ENCODE measurements at regions not wholly inside any gene's neighbourhood (a gene's known extent, or its start where the extent isn't known, plus 50 kb on each side); places are given as distances from the start of the nearest gene placed in this dataset.
"Not testable (repeated sequence)": the region's sequence is repeated elsewhere in the genome, so short reads cannot be mapped to it uniquely, and the experiment has no call there.

- peak; percentile 95 for ATAC-seq
These were observed 445.0 kb upstream of the TRPC7 start for GRCh38 chr5:136810261-136810801.

DNA sequence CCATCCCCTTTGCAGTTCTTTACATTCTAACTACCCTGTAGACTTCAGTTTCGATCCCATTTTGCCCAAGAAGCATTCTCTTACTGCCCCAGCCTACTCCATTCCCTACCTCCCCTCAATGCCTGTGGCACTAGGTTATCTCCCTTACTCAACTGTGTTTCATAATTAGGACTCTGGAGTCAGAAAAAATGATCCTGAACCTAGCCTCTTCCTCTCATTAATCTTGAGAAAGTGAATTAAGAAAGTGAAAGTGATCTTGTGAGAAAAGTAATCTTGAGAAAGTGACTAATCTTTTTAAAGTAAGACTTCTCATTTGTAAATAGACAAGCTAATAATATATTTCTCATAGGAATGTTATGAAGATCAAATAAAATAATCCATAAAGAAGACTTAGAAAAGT is 444.0 kb upstream of the TRPC7 start:
- no peak for ATAC-seq

DNA sequence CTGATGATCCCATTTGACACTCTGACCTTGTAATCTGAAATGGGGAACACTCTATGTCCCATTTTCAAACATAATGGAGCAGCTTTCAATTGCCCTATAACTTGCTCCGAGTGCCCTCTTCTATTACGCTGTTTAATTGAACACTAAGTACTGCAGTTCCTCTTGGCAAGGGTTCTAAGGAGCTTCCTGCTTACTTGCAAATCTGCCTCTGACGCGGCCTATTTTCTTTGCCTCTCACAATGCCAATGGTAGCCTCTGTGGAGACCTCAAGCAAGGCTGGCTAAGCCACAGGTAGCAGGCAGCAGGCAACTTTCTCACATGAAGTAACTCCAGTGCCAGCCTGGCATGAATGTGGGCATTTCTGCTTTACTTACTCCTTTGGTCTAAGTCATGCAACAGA is 443.4 kb upstream of the TRPC7 start:
- ATAC-seq = peak; percentile 30

DNA sequence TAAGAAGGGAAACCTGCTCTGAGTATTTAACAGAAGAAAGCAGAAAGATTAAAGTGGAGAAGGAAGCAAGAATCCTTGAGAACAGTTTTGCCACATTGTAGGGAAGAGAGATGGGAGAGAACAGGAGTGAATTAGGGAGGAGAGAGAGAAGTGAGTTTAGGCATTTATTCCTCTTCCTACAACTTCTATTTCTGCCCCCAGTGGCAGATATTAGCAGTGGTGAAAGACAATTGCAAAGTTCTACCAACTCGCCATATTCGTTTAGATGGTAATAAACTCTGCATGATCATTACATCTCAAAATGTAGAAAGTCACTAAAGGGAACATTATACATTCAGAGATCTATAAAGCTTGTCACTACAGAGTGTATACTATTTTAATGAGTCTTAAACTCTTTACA is 440.1 kb upstream of the TRPC7 start:
- ATAC-seq = no peak

GRCh38 chr5:136802383-136802782 is 437.0 kb upstream of the TRPC7 start:
- ATAC-seq = no peak

DNA sequence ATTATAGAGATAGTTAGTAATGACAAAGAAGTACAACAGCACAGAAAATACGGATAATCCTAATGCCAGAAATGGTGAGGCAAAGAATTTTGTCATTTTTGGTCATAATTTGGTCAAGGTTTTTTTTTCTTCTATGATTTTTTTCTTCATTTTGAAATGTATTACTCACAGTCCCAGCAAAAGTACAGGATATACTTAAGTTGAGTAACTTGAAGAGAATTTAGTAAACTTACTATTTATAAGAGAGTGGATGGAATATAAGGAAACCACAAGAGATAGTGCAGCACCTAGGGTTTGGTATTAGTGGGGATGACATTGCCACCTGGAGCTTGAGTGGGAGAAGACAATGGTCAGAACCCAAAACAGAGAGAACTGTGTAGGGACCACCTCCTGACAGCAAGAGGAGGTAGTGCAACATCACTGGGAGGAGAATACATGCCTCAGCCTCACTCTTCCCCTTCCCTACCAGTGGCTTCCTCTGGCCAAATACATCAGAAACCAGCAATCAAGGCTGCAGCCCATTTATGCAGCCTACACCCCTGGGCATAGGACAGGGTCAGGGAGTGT is 434.5 kb upstream of the TRPC7 start:
- peak; percentile 10 for ATAC-seq

- ATAC-seq = no peak
These were observed 428.0 kb upstream of the TRPC7 start for GRCh38 chr5:136793300-136793699.

DNA sequence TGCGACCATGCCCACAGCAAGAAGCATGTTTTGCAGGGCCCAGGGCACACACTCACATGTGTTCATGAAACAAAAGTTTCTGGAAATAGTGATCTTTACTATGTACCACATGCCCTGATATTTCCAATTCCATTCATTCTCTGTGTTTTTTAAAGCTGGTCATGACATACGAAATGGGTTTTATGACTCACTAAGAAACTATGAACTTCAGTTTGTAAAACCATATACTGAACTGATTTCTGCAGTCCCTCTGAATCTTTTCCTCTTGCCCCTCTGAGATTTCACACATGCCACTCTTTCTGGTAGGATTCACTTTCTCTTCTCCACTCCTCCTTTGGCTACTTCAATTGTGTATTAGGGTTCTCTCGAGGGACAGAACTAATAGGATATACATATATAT is 416.1 kb upstream of the TRPC7 start:
- no peak for ATAC-seq

GRCh38 chr5:136780518-136780917 is 415.2 kb upstream of the TRPC7 start:
- no peak for ATAC-seq

- no peak for ATAC-seq
These were observed 410.9 kb upstream of the TRPC7 start for GRCh38 chr5:136776022-136776927.

DNA sequence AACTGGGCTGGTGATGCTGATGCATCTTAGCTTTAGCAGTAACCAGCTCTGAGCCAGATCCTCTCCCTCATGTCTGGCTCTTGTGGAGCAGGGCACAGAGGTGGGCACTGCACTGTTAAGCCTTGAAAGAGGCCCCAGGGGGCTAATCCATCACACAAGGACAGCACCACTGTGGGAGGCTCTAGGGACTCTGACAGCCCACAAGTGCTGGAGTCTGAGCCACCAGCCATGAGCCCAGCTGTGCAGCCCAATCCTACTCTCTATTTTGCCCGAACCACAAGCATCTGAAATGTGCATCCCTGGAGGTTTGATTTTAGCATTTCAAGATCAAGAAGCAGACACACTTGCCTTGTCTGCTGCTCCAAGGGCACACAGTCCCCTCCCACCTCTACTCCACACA is 407.1 kb upstream of the TRPC7 start:
- ATAC-seq = no peak

DNA sequence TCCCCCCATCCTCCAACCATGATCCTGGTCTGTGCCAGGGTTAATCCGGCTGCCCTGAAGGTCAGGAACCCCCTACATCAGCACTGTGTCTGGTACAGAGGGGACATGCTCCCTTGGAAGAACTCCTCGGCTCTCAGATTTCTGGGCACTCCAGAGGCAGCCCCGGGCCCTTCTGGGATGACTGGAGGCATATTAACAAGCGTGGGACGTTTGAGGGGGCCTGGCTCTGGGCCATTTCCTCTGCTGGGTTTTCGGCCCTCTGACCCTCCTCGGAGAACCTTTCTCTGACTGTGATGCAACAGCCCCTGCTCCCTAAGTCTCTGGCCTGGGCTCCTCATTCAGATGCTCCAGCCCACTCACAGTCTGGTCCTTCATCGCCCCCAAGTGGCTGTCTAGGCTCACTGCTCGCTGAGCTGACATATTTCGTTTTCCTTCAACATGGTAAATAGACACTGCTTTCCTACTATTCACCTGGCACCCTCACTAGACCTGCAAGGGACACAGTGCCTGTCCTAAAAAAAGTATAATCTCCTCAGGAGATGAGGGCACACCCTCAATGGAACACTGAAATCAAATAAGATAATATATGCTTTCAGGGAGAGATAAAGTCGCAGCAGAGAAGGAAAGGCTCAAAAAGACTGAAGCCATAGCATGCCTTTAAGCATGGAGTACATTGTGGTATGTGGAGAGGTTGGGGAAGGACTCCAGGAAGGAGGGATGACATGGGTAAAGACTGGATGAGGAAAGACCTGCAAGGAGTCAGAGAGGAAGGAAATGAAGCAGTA is 404.7 kb upstream of the TRPC7 start:
- ATAC-seq = peak; percentile 80

DNA sequence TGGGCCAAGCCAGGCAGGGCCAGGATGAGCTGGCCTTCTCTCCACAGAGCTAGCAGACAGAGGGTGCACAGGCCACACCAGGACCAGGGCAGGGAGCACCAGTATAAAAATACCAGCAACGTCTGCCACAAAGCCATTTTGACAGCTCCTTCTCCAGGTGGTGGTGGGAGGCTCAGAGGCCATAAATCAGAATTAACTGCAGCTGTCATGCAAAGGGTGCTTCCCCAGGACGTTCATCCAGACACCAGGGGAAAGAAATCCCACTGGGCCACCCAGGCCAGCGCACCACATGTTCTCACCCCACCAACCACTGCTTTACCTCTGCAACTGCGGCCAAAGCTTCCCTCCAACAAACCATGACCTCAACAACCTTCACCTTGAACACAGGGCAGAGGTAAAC is 403.7 kb upstream of the TRPC7 start:
- ATAC-seq = no peak

GRCh38 chr5:136768457-136768856 is 403.1 kb upstream of the TRPC7 start:
- no peak for ATAC-seq

DNA sequence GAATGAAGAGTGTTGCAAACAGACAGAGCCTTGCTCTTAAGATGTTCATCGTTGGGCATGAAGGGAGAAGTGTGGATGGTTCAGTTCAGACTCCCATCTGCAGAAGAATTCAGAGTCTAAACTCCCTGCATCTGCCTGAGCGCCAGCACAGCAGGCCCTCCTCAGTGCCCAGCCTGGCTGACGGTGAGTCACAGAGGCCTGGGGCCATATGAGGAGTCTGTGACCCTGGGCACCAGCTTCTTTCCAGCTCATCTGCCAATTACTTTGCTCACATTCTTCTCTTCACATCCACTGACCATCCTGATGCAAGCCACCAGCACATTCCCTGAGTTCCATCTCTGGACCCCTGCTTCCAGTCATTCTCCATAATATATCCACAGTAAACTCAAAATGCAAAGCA is 401.1 kb upstream of the TRPC7 start:
- no peak for ATAC-seq

DNA sequence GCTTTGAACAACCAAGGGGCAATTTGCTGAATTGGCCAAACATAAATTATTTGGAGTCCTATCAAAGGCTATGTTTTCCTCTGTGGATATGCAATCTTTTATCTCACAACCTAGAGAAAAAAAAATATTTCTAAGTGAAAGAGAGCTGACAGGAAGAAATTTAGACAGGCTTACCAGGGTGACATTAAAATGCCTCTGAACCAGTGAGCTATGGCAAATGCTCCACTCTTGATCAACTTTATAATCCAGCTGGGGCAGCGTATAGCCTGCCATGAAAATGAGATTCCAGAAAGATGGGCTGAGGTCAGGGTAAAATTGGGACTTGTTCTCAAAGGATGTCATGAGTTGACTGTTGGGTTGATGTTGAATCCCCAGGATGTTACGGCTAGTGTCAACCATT is 399.3 kb upstream of the TRPC7 start:
- ATAC-seq = no peak

GRCh38 chr5:136763548-136763947 is 398.2 kb upstream of the TRPC7 start:
- ATAC-seq = no peak

GRCh38 chr5:136754216-136754615 is 388.9 kb upstream of the TRPC7 start:
- no peak for ATAC-seq

DNA sequence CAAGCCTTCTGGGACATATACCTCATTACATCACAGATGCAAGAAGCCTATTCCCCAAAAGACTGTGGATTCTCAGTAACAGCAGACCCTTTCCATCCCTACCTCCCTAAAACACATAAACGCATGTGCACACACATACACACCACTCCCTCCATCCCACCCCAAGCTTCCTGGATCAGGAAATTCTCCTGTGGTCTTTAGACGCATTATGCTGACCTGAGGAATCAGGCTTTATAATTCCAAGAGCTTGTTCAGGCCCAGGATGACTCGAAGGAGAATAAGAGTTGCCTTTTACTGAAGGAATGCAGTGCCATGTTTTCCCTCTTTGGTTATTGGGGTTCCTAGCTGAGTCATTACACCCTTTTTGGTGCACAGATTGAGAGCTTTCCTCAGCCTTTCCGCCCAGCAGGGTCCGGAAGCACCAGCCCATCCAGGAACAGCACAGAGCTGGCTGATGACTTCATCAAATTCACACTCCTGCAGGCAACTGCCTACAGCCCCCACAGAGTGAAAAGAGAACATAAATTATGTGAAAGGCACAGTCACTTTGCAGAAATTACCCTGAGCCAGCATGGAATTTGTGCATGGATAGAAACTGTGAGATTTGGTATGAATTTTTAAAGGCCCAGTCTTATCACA is 385.0 kb upstream of the TRPC7 start:
- no peak for ATAC-seq

- ATAC-seq = no peak
These were observed 383.7 kb upstream of the TRPC7 start for GRCh38 chr5:136749016-136749415.

DNA sequence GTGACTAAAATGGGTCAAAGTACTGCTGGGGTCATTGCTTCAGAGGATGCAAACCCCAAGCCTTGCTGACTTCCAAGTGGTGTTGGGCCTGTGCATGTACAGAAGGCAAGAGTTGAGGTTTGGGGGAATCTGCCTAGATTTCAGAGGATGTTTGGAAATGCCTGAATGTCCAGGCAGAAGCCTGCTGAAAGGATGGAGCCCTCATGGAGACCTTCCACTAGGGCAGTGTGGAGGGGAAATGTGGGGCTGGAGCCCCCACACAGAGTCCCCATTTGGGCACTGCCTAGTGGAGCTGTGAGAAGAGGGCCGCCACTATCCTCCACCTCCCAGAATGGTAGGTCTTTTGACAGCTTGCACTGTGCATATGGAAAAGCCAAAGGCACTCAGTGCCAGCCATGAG is 377.7 kb upstream of the TRPC7 start:
- no peak for ATAC-seq

GRCh38 chr5:136740228-136740627 is 374.9 kb upstream of the TRPC7 start:
- ATAC-seq = no peak

GRCh38 chr5:136739271-136739670 is 373.9 kb upstream of the TRPC7 start:
- ATAC-seq = not testable (repeated sequence)
